ENCODE measurements at regions not wholly inside any gene's neighbourhood (a gene's known extent, or its start where the extent isn't known, plus 50 kb on each side); places are given as distances from the start of the nearest gene placed in this dataset.
"Not testable (repeated sequence)": the region's sequence is repeated elsewhere in the genome, so short reads cannot be mapped to it uniquely, and the experiment has no call there.

GRCh38 chr12:68547318-68547717 lies 63.4 kb upstream of the RAP1B start:
- not testable (repeated sequence) for DNase-seq (ENCODE audit: low read depth in 2 of 2)

- DNase-seq (ENCODE audit: low read depth in 2 of 2) = not testable (repeated sequence)
Measured at GRCh38 chr12:68552605-68553195, 58.0 kb upstream of the RAP1B start.

GRCh38 chr12:68557011-68557730 lies 53.5 kb upstream of the RAP1B start:
- DNase-seq (ENCODE audit: low read depth in 2 of 2) = no peak

- no peak for DNase-seq (ENCODE audit: low read depth in 2 of 2)
Measured at GRCh38 chr12:68559246-68559645, 51.5 kb upstream of the RAP1B start.

GRCh38 chr12:68559984-68560850 lies 50.5 kb upstream of the RAP1B start:
- no peak for DNase-seq (ENCODE audit: low read depth in 2 of 2)

GRCh38 chr12:68560851-68561422 lies 49.8 kb upstream of the RAP1B start:
- DNase-seq (ENCODE audit: low read depth in 2 of 2) = no peak
